H1 (cell line): ENCODE measurements at regions not wholly inside any gene's neighbourhood (a gene's known extent, or its start where the extent isn't known, plus 50 kb on each side); places are given as distances from the start of the nearest gene placed in this dataset.
A peak's percentile ranks its signal among the peaks of the same experiment; 100 is the strongest.

ENCODE experiments used
- CTCF ChIA-PET: fragments of 300-600 bp; sonication (Branson Sonifier 250); formaldehyde crosslinking; loops from one replicate; lab custom pipeline; 2021; ENCODE audit not compliant: partially characterized antibody; lab: Charles Lee
- POLR2A ChIA-PET: fragments of 300-600 bp; sonication (Branson Sonifier 250); formaldehyde crosslinking; loops from one replicate; lab custom pipeline; 2021; ENCODE audit warnings: inconsistent platforms; ENCODE audit not compliant: partially characterized antibody; lab: Charles Lee
- DNase-seq, 2 experiments: peaks; one replicate each; pipeline versions ENCODE4 v3.0.0 to v3.0.0-alpha.2; 2010 to 2022; ENCODE audit warnings: low spot score in 2 of 2, low read depth in 1 of 2, mixed read lengths in 1 of 2
- FAIRE-seq: peaks from 2 replicates; lab custom pipeline; 2011; peaks lifted over from hg19 to GRCh38; lab: Jason Lieb, UNC
- H2AFZ ChIP-seq: 2 replicates; pipeline ENCODE4 v1.8.1; 2012; ENCODE audit warnings: low read length, inconsistent platforms
- H2AK5ac ChIP-seq: 2 replicates; pipeline ENCODE4 v1.6.1; 2013; ENCODE audit warnings: low read depth, low read length
- H2BK120ac ChIP-seq: replicated peaks from 2 replicates; pipeline ENCODE3; 2013; ENCODE audit warnings: low read depth, low read length, inconsistent platforms
- H2BK12ac ChIP-seq: 2 replicates; pipeline ENCODE4 v1.6.1; 2013; ENCODE audit warnings: low read depth, low read length
- H2BK15ac ChIP-seq: 2 replicates; pipeline ENCODE4 v1.6.1; 2013; ENCODE audit warnings: low read length
- H2BK20ac ChIP-seq: 2 replicates; pipeline ENCODE4 v1.6.1; 2013; ENCODE audit warnings: low read length
- H2BK5ac ChIP-seq: 2 replicates; pipeline ENCODE4 v1.6.1; 2013; ENCODE audit warnings: low read depth, low read length
- H3K14ac ChIP-seq: 2 replicates; pipeline ENCODE4 v1.6.1; 2013; ENCODE audit warnings: inconsistent platforms; ENCODE audit not compliant: insufficient read length
- H3K18ac ChIP-seq: 2 replicates; pipeline ENCODE4 v1.6.1; 2013; ENCODE audit warnings: low read length; ENCODE audit errors: extremely low read depth
- H3K23ac ChIP-seq: 2 replicates; pipeline ENCODE4 v1.6.1; 2013; ENCODE audit warnings: inconsistent platforms; ENCODE audit not compliant: insufficient read length
- H3K23me2 ChIP-seq: 2 replicates; pipeline ENCODE4 v1.6.1; 2013; ENCODE audit warnings: low read depth, low read length
- H3K27ac ChIP-seq: 2 replicates; pipeline ENCODE4 v1.6.1; 2011; ENCODE audit warnings: low read depth, low read length, inconsistent platforms
- H3K27me3 ChIP-seq, 4 experiments: replicated peaks in 1 of 4; 1 replicate in 1 of 4; 2 replicates in 3 of 4; pipeline versions ENCODE4 v1.6.1 to v1.8.1; 2011 to 2013; ENCODE audit warnings: low read length in 3 of 4, mild to moderate bottlenecking in 3 of 4, inconsistent platforms in 2 of 4, mixed read lengths in 2 of 4, moderate library complexity in 1 of 4; ENCODE audit not compliant: control insufficient read depth in 3 of 4, insufficient read depth in 3 of 4; ENCODE audit errors: extremely low read depth in 1 of 4
- H3K36me3 ChIP-seq, 4 experiments: 2 replicates each; pipeline versions ENCODE4 v1.6.1 to v1.8.1; 2011 to 2013; ENCODE audit warnings: mild to moderate bottlenecking in 4 of 4, low read length in 3 of 4, moderate library complexity in 2 of 4, control low read depth in 1 of 4, inconsistent platforms in 1 of 4; ENCODE audit not compliant: insufficient read depth in 4 of 4, control insufficient read depth in 2 of 4
- H3K4ac ChIP-seq: replicated peaks from 2 replicates; pipeline ENCODE3; 2013; ENCODE audit warnings: low read length, low read depth, mixed read lengths, inconsistent platforms; ENCODE audit not compliant: insufficient read length
- H3K4me1 ChIP-seq, 4 experiments: replicated peaks in 1 of 4; 1 replicate in 1 of 4; 2 replicates in 3 of 4; pipeline versions ENCODE4 v1.6.1 to v1.8.1; 2011 to 2013; ENCODE audit warnings: low read length in 3 of 4, inconsistent platforms in 2 of 4, mixed read lengths in 1 of 4; ENCODE audit not compliant: insufficient read depth in 4 of 4, control insufficient read depth in 3 of 4
- H3K4me2 ChIP-seq, 2 experiments: 2 replicates each; pipeline versions ENCODE4 v1.6.1 to v1.8.1; 2011 to 2013; ENCODE audit warnings: low read depth in 2 of 2, low read length in 2 of 2, control low read depth in 1 of 2, inconsistent platforms in 1 of 2, mild to moderate bottlenecking in 1 of 2; ENCODE audit not compliant: insufficient read depth in 1 of 2
- H3K4me3 ChIP-seq, 4 experiments: fragments of 200-600, 300-600 bp in 1 of 4; sonication (generic), shearing (Covaris generic), sonication (Bioruptor Twin) in 1 of 4; 2 replicates each; pipeline versions ENCODE4 v1.5.1 to v1.8.1; 2011 to 2016; ENCODE audit warnings: low read length in 4 of 4, low read depth in 3 of 4, control low read depth in 2 of 4, inconsistent platforms in 2 of 4, mild to moderate bottlenecking in 2 of 4, mixed read lengths in 1 of 4, moderate library complexity in 1 of 4; ENCODE audit not compliant: insufficient read depth in 2 of 4; ENCODE audit errors: extremely low read depth in 1 of 4
- H3K56ac ChIP-seq: replicated peaks from 2 replicates; pipeline ENCODE3; 2013; ENCODE audit warnings: low read depth, mild to moderate bottlenecking, mixed read lengths, low read length, inconsistent platforms; ENCODE audit not compliant: insufficient read length
- H3K79me1 ChIP-seq: 2 replicates; pipeline ENCODE4 v1.6.1; 2013; ENCODE audit warnings: low read depth, low read length, control low read depth
- H3K79me2 ChIP-seq, 2 experiments: 2 replicates each; pipeline versions ENCODE4 v1.6.1 to v1.8.1; 2012 to 2013; ENCODE audit warnings: low read length in 2 of 2, mild to moderate bottlenecking in 2 of 2, inconsistent platforms in 1 of 2; ENCODE audit not compliant: insufficient read depth in 2 of 2, control insufficient read depth in 1 of 2
- H3K9ac ChIP-seq, 4 experiments: replicated peaks in 1 of 4; 1 replicate in 1 of 4; 2 replicates in 3 of 4; pipeline versions ENCODE4 v1.6.1 to v1.8.1; 2011 to 2013; ENCODE audit warnings: low read depth in 3 of 4, low read length in 3 of 4, control low read depth in 2 of 4, mild to moderate bottlenecking in 2 of 4, moderate library complexity in 2 of 4, inconsistent platforms in 1 of 4; ENCODE audit errors: extremely low read depth in 1 of 4
- H3K9me3 ChIP-seq, 2 experiments: 2 replicates each; pipeline versions ENCODE4 v1.6.1 to v1.8.1; 2012 to 2013; ENCODE audit warnings: mild to moderate bottlenecking in 2 of 2, moderate library complexity in 2 of 2, control low read depth in 1 of 2, inconsistent platforms in 1 of 2, low read depth in 1 of 2, low read length in 1 of 2, mixed read lengths in 1 of 2; ENCODE audit not compliant: insufficient read depth in 2 of 2
- H4K20me1 ChIP-seq, 2 experiments: replicated peaks in 1 of 2; 2 replicates each; pipeline versions ENCODE3 to v1.8.1; 2011 to 2013; ENCODE audit warnings: inconsistent platforms in 2 of 2, low read length in 2 of 2, mild to moderate bottlenecking in 1 of 2; ENCODE audit not compliant: insufficient read depth in 2 of 2, control insufficient read depth in 1 of 2
- H4K5ac ChIP-seq: 2 replicates; pipeline ENCODE4 v1.6.1; 2013; ENCODE audit warnings: low read length, low read depth, mixed read lengths, inconsistent platforms; ENCODE audit not compliant: insufficient read length
- H4K8ac ChIP-seq: 2 replicates; pipeline ENCODE4 v1.8.0; 2013; ENCODE audit warnings: mild to moderate bottlenecking, moderate library complexity, low read length, inconsistent platforms; ENCODE audit not compliant: insufficient read depth; ENCODE audit errors: extremely low read depth
- H4K91ac ChIP-seq: replicated peaks from 2 replicates; pipeline ENCODE3; 2013; ENCODE audit warnings: low read length, mixed read lengths, inconsistent platforms; ENCODE audit not compliant: insufficient read length
- MAFK ChIP-seq: IDR thresholded peaks from 2 replicates; pipeline ENCODE4 v1.6.1; 2012; ENCODE audit warnings: low read depth, mild to moderate bottlenecking, improper control_type of control experiment, low read length
- POLR2AphosphoS5 ChIP-seq: IDR thresholded peaks from 2 replicates; pipeline ENCODE4 v1.6.1; 2011; ENCODE audit warnings: low read depth, low read length
- RAD21 ChIP-seq, 2 experiments: IDR thresholded peaks in 1 of 2; conservative IDR thresholded peaks in 1 of 2; 2 replicates each; pipeline ENCODE4 v1.6.1; 2011; ENCODE audit warnings: low read depth in 2 of 2, low read length in 2 of 2, improper control_type of control experiment in 1 of 2, inconsistent platforms in 1 of 2, mild to moderate bottlenecking in 1 of 2, moderate library complexity in 1 of 2
- RNF2 ChIP-seq: fragments of 200-900, 300-1000 bp; sonication (generic); IDR thresholded peaks from 2 replicates; pipeline ENCODE4 v1.7.1; 2016; ENCODE audit warnings: borderline replicate concordance, low read depth, mild to moderate bottlenecking, antibody characterized with exemption, low read length; ENCODE audit not compliant: poor library complexity, severe bottlenecking; ENCODE audit errors: missing control alignments
- SAP30 ChIP-seq: fragments of 300-600 bp; sonication (generic); IDR thresholded peaks from 2 replicates; pipeline ENCODE4 v1.7.1; 2012; ENCODE audit warnings: low read length, moderate library complexity, mild to moderate bottlenecking, inconsistent platforms; ENCODE audit not compliant: insufficient read depth, insufficient replicate concordance
- SP2 ChIP-seq: IDR thresholded peaks from 2 replicates; pipeline ENCODE4 v1.6.1; 2012; ENCODE audit warnings: mild to moderate bottlenecking, low read length, inconsistent platforms
- TAF7 ChIP-seq: optimal IDR thresholded peaks from 2 replicates; pipeline ENCODE3; 2011; ENCODE audit warnings: low read depth, mild to moderate bottlenecking, inconsistent platforms, low read length, moderate library complexity, borderline replicate concordance
- WGBS, 2 experiments: shearing (Covaris generic) in 1 of 2; methylation state at CpG; one replicate each; pipeline versions ENCODE4 v1.1.6 to v1.1.7; 2013 to 2015; ENCODE audit warnings: low lambda C conversion rate in 2 of 2, mixed read lengths in 2 of 2, inconsistent platforms in 1 of 2, low coverage in 1 of 2, missing lambda C conversion rate in 1 of 2; ENCODE audit not compliant: insufficient replicate concordance in 2 of 2, insufficient coverage in 1 of 2, insufficient read length in 1 of 2; ENCODE audit errors: extremely low coverage in 1 of 2, missing lambda C conversion rate in 1 of 2; 5-methylcytosine and 5-hydroxymethylcytosine counted together
- TF ChIP-seq, protein P1 (sequence below), 3 experiments: IDR thresholded peaks; 1 replicate in 2 of 3; 2 replicates in 1 of 3; pipeline versions ENCODE4 v1.5.1 to v1.6.1; 2011; ENCODE audit warnings: low read length in 3 of 3, mild to moderate bottlenecking in 3 of 3, inconsistent platforms in 2 of 3, low read depth in 1 of 3, moderate library complexity in 1 of 3; ENCODE audit not compliant: insufficient read depth in 1 of 3; ENCODE audit errors: control extremely low read depth in 1 of 3
- TF ChIP-seq, protein P2 (sequence below): IDR thresholded peaks from 2 replicates; pipeline ENCODE4 v1.6.1; 2011; ENCODE audit warnings: low read length, improper control_type of control experiment

DNA sequence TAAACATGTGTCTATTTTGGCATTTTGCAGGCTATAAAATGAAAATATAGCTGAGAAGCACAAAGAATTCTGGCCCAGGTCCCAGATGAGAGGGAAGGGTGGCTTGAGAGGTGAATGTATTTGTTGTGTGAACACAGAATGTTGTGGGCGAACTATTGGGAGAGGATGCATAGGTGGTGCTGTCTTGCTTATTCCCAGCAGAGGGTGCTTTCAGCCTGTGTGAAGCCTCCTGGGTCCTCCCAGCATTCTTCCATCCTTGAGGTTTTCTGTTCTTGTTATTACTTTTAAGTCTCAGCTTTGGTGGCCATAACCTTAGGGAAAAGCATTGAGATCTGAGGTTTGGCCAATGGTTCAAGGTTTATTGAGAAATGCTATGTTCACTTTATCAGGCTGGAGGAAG is 108.7 kb upstream of the SNX19 start:
- no peak overlapping the region for H2BK20ac ChIP-seq
- no peak overlapping the region for H4K91ac ChIP-seq
- no peak overlapping the region for H3K18ac ChIP-seq
- H4K20me1 ChIP-seq = no peaks in the 10 kb centered on the region
- no peak overlapping the region for H3K14ac ChIP-seq
- H3K4me2 ChIP-seq = no peak overlapping the region
- H3K27me3 ChIP-seq = no peaks in the 10 kb centered on the region
- H4K5ac ChIP-seq = no peak overlapping the region
- no peak overlapping the region for H3K9ac ChIP-seq
- no peak overlapping the region for H3K4ac ChIP-seq
- no peak overlapping the region for H3K4me3 ChIP-seq
- H3K79me2 ChIP-seq = no peaks in the 10 kb centered on the region
- DNase-seq (no peak), FAIRE-seq (peak; percentile 98)
- ChIA-PET CTCF (interaction anchor here (0.6 to 5.1 kb wide), 36 partner anchors 10 to 1076 kb away, joined by 3 to 63 read pairs (median 4); no protein-coding TSS in a partner anchor), POLR2A (interaction anchor here (0.8 to 1.6 kb wide), 3 partner anchors 9 to 486 kb away, joined by 3 read pairs; no protein-coding TSS in a partner anchor)
- no peak overlapping the region for H2BK120ac ChIP-seq
- no peaks in the 10 kb centered on the region for H3K36me3 ChIP-seq
- no peak overlapping the region for H2BK15ac ChIP-seq
- no peak overlapping the region for H3K27ac ChIP-seq
- no peaks in the 10 kb centered on the region for H3K4me1 ChIP-seq
- no peak overlapping the region for H2BK12ac ChIP-seq
- H3K79me1 ChIP-seq = no peaks in the 10 kb centered on the region; the same call in 1 of the 2 replicates
- no peaks in the 10 kb centered on the region for H3K23me2 ChIP-seq
- 35% methylated on average over 1 of the region's 1 CpG; no CpG with 5 or more reads in 1 of the 2 experiments for WGBS, 2 experiments
- H4K8ac ChIP-seq = no peak overlapping the region
- H2BK5ac ChIP-seq = no peak overlapping the region
- no peak overlapping the region; the same call in 1 of the 2 replicates for H2AFZ ChIP-seq
- H3K23ac ChIP-seq = no peak overlapping the region
- no peak overlapping the region for H3K56ac ChIP-seq
- H2AK5ac ChIP-seq = no peak overlapping the region
- no peaks in the 10 kb centered on the region for H3K9me3 ChIP-seq
- TF ChIP-seq TAF7 (no peak), SP2 (no peak), SAP30 (no peak), POLR2AphosphoS5 (no peak), MAFK (no peak), RAD21 (IDR thresholded peaks at IDR 0.05 in 1 of 2, conservative IDR thresholded peaks at IDR 0.05 in 1 of 2; ENCODE audit: low read depth in 2 of 2, low read length in 2 of 2) (peak; percentile 93 to 94), RNF2 (no peak)
- TF ChIP-seq, protein P1, sequence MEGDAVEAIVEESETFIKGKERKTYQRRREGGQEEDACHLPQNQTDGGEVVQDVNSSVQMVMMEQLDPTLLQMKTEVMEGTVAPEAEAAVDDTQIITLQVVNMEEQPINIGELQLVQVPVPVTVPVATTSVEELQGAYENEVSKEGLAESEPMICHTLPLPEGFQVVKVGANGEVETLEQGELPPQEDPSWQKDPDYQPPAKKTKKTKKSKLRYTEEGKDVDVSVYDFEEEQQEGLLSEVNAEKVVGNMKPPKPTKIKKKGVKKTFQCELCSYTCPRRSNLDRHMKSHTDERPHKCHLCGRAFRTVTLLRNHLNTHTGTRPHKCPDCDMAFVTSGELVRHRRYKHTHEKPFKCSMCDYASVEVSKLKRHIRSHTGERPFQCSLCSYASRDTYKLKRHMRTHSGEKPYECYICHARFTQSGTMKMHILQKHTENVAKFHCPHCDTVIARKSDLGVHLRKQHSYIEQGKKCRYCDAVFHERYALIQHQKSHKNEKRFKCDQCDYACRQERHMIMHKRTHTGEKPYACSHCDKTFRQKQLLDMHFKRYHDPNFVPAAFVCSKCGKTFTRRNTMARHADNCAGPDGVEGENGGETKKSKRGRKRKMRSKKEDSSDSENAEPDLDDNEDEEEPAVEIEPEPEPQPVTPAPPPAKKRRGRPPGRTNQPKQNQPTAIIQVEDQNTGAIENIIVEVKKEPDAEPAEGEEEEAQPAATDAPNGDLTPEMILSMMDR (IDR thresholded peaks at IDR 0.05; ENCODE audit: control extremely low read depth in 1 of 3, insufficient read depth in 1 of 3, low read depth in 1 of 3, low read length in 3 of 3) = peak; percentile 72 to 93 (median 82)
- TF ChIP-seq, protein P2, sequence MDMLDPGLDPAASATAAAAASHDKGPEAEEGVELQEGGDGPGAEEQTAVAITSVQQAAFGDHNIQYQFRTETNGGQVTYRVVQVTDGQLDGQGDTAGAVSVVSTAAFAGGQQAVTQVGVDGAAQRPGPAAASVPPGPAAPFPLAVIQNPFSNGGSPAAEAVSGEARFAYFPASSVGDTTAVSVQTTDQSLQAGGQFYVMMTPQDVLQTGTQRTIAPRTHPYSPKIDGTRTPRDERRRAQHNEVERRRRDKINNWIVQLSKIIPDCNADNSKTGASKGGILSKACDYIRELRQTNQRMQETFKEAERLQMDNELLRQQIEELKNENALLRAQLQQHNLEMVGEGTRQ = no peak
